ENCODE measurements at regions not wholly inside any gene's neighbourhood (a gene's known extent, or its start where the extent isn't known, plus 50 kb on each side); places are given as distances from the start of the nearest gene placed in this dataset.

DNA sequence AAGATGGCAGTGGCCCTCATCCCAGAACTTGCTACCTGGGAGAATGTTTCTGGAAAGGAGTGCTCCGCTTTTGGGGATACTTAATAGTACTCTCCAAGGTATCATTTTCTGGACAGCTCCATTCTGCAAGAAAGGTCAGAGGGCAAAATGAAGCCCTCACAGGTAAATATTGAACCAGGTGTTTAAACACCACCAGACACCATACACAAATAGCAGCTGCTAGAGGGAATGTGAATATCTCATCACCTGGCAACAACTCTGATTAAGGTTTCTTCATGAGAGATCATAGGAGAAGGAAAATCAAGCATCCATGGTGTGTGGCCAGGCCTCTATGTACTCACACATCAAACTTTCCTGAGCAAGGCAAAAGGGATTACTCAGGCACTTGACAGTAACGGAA is 226.1 kb upstream of the FAT3 start:
- TF ChIP-seq, protein P1, sequence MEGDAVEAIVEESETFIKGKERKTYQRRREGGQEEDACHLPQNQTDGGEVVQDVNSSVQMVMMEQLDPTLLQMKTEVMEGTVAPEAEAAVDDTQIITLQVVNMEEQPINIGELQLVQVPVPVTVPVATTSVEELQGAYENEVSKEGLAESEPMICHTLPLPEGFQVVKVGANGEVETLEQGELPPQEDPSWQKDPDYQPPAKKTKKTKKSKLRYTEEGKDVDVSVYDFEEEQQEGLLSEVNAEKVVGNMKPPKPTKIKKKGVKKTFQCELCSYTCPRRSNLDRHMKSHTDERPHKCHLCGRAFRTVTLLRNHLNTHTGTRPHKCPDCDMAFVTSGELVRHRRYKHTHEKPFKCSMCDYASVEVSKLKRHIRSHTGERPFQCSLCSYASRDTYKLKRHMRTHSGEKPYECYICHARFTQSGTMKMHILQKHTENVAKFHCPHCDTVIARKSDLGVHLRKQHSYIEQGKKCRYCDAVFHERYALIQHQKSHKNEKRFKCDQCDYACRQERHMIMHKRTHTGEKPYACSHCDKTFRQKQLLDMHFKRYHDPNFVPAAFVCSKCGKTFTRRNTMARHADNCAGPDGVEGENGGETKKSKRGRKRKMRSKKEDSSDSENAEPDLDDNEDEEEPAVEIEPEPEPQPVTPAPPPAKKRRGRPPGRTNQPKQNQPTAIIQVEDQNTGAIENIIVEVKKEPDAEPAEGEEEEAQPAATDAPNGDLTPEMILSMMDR (conservative IDR thresholded peaks at IDR 0.05; ENCODE audit: low read depth, low read length): no peak
- TF ChIP-seq MAZ (IDR thresholded peaks at IDR 0.05; ENCODE audit: borderline replicate concordance, low read depth, low read length): no peak
- TF ChIP-seq POLR2A (IDR thresholded peaks at IDR 0.05; ENCODE audit: low read depth, low read length): no peak
- TF ChIP-seq NFE2L2 (IDR thresholded peaks at IDR 0.05; ENCODE audit: low read depth, low read length): no peak
- no peak for TF ChIP-seq CEBPB (IDR thresholded peaks at IDR 0.05; ENCODE audit: low read depth, low read length)
- no peak for TF ChIP-seq MXI1 (IDR thresholded peaks at IDR 0.05; ENCODE audit: borderline replicate concordance, low read depth, low read length)
- TF ChIP-seq SMC3 (IDR thresholded peaks at IDR 0.05; ENCODE audit: low read depth, low read length): no peak
- no peak for TF ChIP-seq USF2 (IDR thresholded peaks at IDR 0.05; ENCODE audit: low read depth, low read length)

Data from IMR-90 (cell line).